ENCODE measurements at regions not wholly inside any gene's neighbourhood (a gene's known extent, or its start where the extent isn't known, plus 50 kb on each side); places are given as distances from the start of the nearest gene placed in this dataset.

GRCh38 chr1:191460234-191460633, 698.0 kb upstream of the RGS18 start:
- Histone ChIP-seq H4K5ac (ENCODE audit: low read depth, low read length) (no peak overlapping the region), H3K9me1 (ENCODE audit: insufficient read depth, low read length) (no peaks in the 10 kb centered on the region), H2BK15ac (ENCODE audit: low read depth, low read length) (no peak overlapping the region), H3K36me3 (ENCODE audit: control insufficient read depth, insufficient read depth, low read length) (no peaks in the 10 kb centered on the region), H3K4me2 (ENCODE audit: low read depth, low read length) (no peak overlapping the region), H2AK9ac (replicated peaks; ENCODE audit: low read depth, low read length, poor library complexity) (no peak overlapping the region), H2BK20ac (ENCODE audit: low read depth, low read length) (no peak overlapping the region), H2BK5ac (ENCODE audit: low read depth, low read length, poor library complexity, severe bottlenecking) (no peak overlapping the region), H3K27me3 (ENCODE audit: control insufficient read depth, insufficient read depth, low read length) (no peaks in the 10 kb centered on the region), H3K4me1 (ENCODE audit: control insufficient read depth, insufficient read depth, low read length) (no peaks in the 10 kb centered on the region), H4K8ac (ENCODE audit: low read depth in 2 of 2, low read length in 2 of 2) (no peak overlapping the region), H3K23ac (ENCODE audit: low read depth, low read length) (no peak overlapping the region), H2AK5ac (ENCODE audit: low read depth, low read length) (no peak overlapping the region), H3K79me1 (ENCODE audit: low read depth in 1 of 2, low read length in 2 of 2) (no peaks in the 10 kb centered on the region), H3K4ac (ENCODE audit: low read depth, low read length) (no peak overlapping the region), H3K56ac (ENCODE audit: extremely low read depth, insufficient read depth, low read length) (no peak overlapping the region), H2BK120ac (ENCODE audit: low read depth, low read length) (no peak overlapping the region), H4K91ac (ENCODE audit: insufficient read depth, low read depth, low read length) (no peak overlapping the region), H2AFZ (replicated peaks; ENCODE audit: low read length, poor library complexity) (no peak overlapping the region), H3K18ac (ENCODE audit: low read depth, low read length) (no peak overlapping the region), H3K14ac (replicated peaks; ENCODE audit: low read depth, low read length) (no peak overlapping the region), H3K27ac (ENCODE audit: insufficient read depth, low read length) (no peak overlapping the region), H3K4me3 (ENCODE audit: insufficient read depth, low read depth, low read length) (no peak overlapping the region), H4K20me1 (ENCODE audit: insufficient read depth, low read length) (no peaks in the 10 kb centered on the region), H3K9me3 (ENCODE audit: control insufficient read depth, insufficient read depth, low read length) (no peaks in the 10 kb centered on the region), H3K9ac (ENCODE audit: low read depth, low read length) (no peak overlapping the region)
- ChIA-PET CTCF (no interaction called here), POLR2A (ENCODE audit: unreplicated experiment) (no interaction called here)
- dilution Hi-C loops (cut with HindIII; ENCODE audit: low sequenced_read_pairs, unreplicated experiment) = no loop called here
- ATAC-seq (ENCODE audit: low read depth) (no peak), DNase-seq (no peak)
- BruUV-seq (replicated peaks) = no TSS peak
- intact Hi-C loops (cut with micrococcal nuclease) = no loop called here
- in situ Hi-C loops (cut with MboI; ENCODE audit: low sequenced_read_pairs) = no loop called here
- TF ChIP-seq RCOR1 (IDR thresholded peaks at IDR 0.05; ENCODE audit: insufficient replicate concordance, low read length) (no peak), RFX5 (IDR thresholded peaks at IDR 0.05; ENCODE audit: low read depth, low read length) (no peak), SMC3 (IDR thresholded peaks at IDR 0.05; ENCODE audit: low read depth, low read length) (no peak), POLR2A (IDR thresholded peaks at IDR 0.05; ENCODE audit: low read depth, low read length) (no peak), MXI1 (IDR thresholded peaks at IDR 0.05; ENCODE audit: borderline replicate concordance, low read depth, low read length) (no peak), USF2 (IDR thresholded peaks at IDR 0.05; ENCODE audit: low read depth, low read length) (no peak), CHD1 (IDR thresholded peaks at IDR 0.05; ENCODE audit: low read depth, low read length) (no peak), MAZ (IDR thresholded peaks at IDR 0.05; ENCODE audit: borderline replicate concordance, low read depth, low read length) (no peak), ELK1 (IDR thresholded peaks at IDR 0.05; ENCODE audit: borderline replicate concordance, low read depth, low read length) (no peak), RAD21 (IDR thresholded peaks at IDR 0.05; ENCODE audit: low read length) (no peak), NFE2L2 (IDR thresholded peaks at IDR 0.05; ENCODE audit: low read depth, low read length) (no peak)

Measured in IMR-90 (cell line).